H9 (cell line): ENCODE measurements at regions not wholly inside any gene's neighbourhood (a gene's known extent, or its start where the extent isn't known, plus 50 kb on each side); places are given as distances from the start of the nearest gene placed in this dataset.

Experiments
- DNase-seq: peaks from one replicate; pipeline ENCODE4 v3.0.0-alpha.2; 2017
- H2AFZ ChIP-seq: one replicate; pipeline ENCODE4 v1.6.1; 2013; ENCODE audit warnings: mild to moderate bottlenecking, low read length, control low read depth, moderate library complexity
- H2AK5ac ChIP-seq: 2 replicates; pipeline ENCODE4 v1.6.1; 2013; ENCODE audit warnings: low read length, control low read depth, mixed read lengths; ENCODE audit not compliant: insufficient read length
- H2BK120ac ChIP-seq: one replicate; pipeline ENCODE4 v1.6.1; 2013; ENCODE audit warnings: low read depth, mild to moderate bottlenecking, low read length, control low read depth, inconsistent platforms; ENCODE audit not compliant: poor library complexity, severe bottlenecking
- H2BK12ac ChIP-seq: 2 replicates; pipeline ENCODE4 v1.6.1; 2013; ENCODE audit warnings: low read length, control low read depth, mixed read lengths, low read depth; ENCODE audit not compliant: insufficient read length
- H2BK15ac ChIP-seq: 2 replicates; pipeline ENCODE4 v1.6.1; 2013; ENCODE audit warnings: low read depth, low read length, control low read depth
- H2BK20ac ChIP-seq: one replicate; pipeline ENCODE4 v1.6.1; 2013; ENCODE audit warnings: low read depth, mild to moderate bottlenecking, low read length, control low read depth, inconsistent platforms; ENCODE audit not compliant: poor library complexity, severe bottlenecking
- H2BK5ac ChIP-seq: 2 replicates; pipeline ENCODE4 v1.6.1; 2013; ENCODE audit warnings: low read length, control low read depth, mixed read lengths; ENCODE audit not compliant: insufficient read length
- H3K14ac ChIP-seq: 2 replicates; pipeline ENCODE4 v1.6.1; 2013; ENCODE audit warnings: low read length, control low read depth; ENCODE audit not compliant: insufficient read depth
- H3K18ac ChIP-seq: 2 replicates; pipeline ENCODE4 v1.6.1; 2013; ENCODE audit warnings: low read depth, mild to moderate bottlenecking, mixed read lengths, low read length, control low read depth; ENCODE audit not compliant: insufficient read length
- H3K23ac ChIP-seq: 2 replicates; pipeline ENCODE4 v1.6.1; 2013; ENCODE audit warnings: low read length, control low read depth, mixed read lengths, low read depth; ENCODE audit not compliant: insufficient read length
- H3K23me2 ChIP-seq: 2 replicates; pipeline ENCODE4 v1.6.1; 2013; ENCODE audit warnings: low read depth, mild to moderate bottlenecking, mixed read lengths, low read length, control low read depth; ENCODE audit not compliant: insufficient read length, poor library complexity, severe bottlenecking
- H3K27ac ChIP-seq: 2 replicates; pipeline ENCODE4 v1.5.1; 2013; ENCODE audit warnings: low read length, control low read depth, mixed read lengths, low read depth; ENCODE audit not compliant: insufficient read length
- H3K27me3 ChIP-seq: 2 replicates; pipeline ENCODE4 v1.6.1; 2013; ENCODE audit warnings: low read length, control low read depth, inconsistent platforms; ENCODE audit not compliant: insufficient read depth
- H3K4ac ChIP-seq: 2 replicates; pipeline ENCODE4 v1.6.1; 2013; ENCODE audit warnings: low read depth, mild to moderate bottlenecking, control low read depth, inconsistent platforms, low read length, moderate library complexity
- H3K4me1 ChIP-seq: 2 replicates; pipeline ENCODE4 v1.6.1; 2013; ENCODE audit warnings: low read length, control low read depth, inconsistent platforms; ENCODE audit not compliant: insufficient read depth
- H3K4me2 ChIP-seq: 2 replicates; pipeline ENCODE4 v1.6.1; 2013; ENCODE audit warnings: low read length, control low read depth, mixed read lengths; ENCODE audit not compliant: insufficient read length, insufficient read depth
- H3K56ac ChIP-seq: 2 replicates; pipeline ENCODE4 v1.6.1; 2013; ENCODE audit warnings: low read depth, mild to moderate bottlenecking, mixed read lengths, low read length, control low read depth; ENCODE audit not compliant: insufficient read length
- H3K79me1 ChIP-seq: 2 replicates; pipeline ENCODE4 v1.6.1; 2013; ENCODE audit warnings: low read depth, mild to moderate bottlenecking, moderate library complexity, low read length, control low read depth, inconsistent platforms; ENCODE audit not compliant: insufficient read depth, poor library complexity, severe bottlenecking
- H3K79me2 ChIP-seq: 2 replicates; pipeline ENCODE4 v1.6.1; 2013; ENCODE audit warnings: low read length, control low read depth, inconsistent platforms; ENCODE audit not compliant: insufficient read depth
- H3K9ac ChIP-seq: 2 replicates; pipeline ENCODE4 v1.6.1; 2013; ENCODE audit warnings: low read length, control low read depth, mixed read lengths; ENCODE audit not compliant: insufficient read length; ENCODE audit errors: extremely low read depth
- H3K9me3 ChIP-seq: one replicate; pipeline ENCODE4 v1.6.1; 2013; ENCODE audit warnings: low read depth, low read length, inconsistent platforms; ENCODE audit not compliant: control insufficient read depth
- H3T11ph ChIP-seq: one replicate; pipeline ENCODE4 v1.6.1; 2013; ENCODE audit warnings: mild to moderate bottlenecking, low read length, control low read depth, inconsistent platforms
- H4K20me1 ChIP-seq: one replicate; pipeline ENCODE4 v1.6.1; 2013; ENCODE audit not compliant: control insufficient read depth, insufficient read length, insufficient read depth
- H4K5ac ChIP-seq: 2 replicates; pipeline ENCODE4 v1.6.1; 2013; ENCODE audit warnings: low read depth, mild to moderate bottlenecking, mixed read lengths, low read length, control low read depth; ENCODE audit not compliant: insufficient read length
- H4K8ac ChIP-seq: replicated peaks from 2 replicates; pipeline ENCODE4 v1.6.1; 2013; ENCODE audit warnings: low read length, control low read depth, mixed read lengths, low read depth; ENCODE audit not compliant: insufficient read length
- H4K91ac ChIP-seq: 2 replicates; pipeline ENCODE4 v1.6.1; 2013; ENCODE audit warnings: low read depth, mild to moderate bottlenecking, moderate library complexity, mixed read lengths, low read length, control low read depth; ENCODE audit not compliant: insufficient read length
- H3K27ac Mint-ChIP-seq, 3 experiments: 2 replicates in 2 of 3; 3 replicates in 1 of 3; pipeline ENCODE4 v1.8.0; 2020 to 2021; ENCODE audit warnings: mixed read lengths in 3 of 3, mild to moderate bottlenecking in 1 of 3, moderate library complexity in 1 of 3
- H3K27me3 Mint-ChIP-seq: 2 replicates; pipeline ENCODE4 v1.8.0; 2021; ENCODE audit warnings: low read depth, mild to moderate bottlenecking, moderate library complexity, mixed read lengths
- H3K36me3 Mint-ChIP-seq, 3 experiments: 2 replicates in 2 of 3; 3 replicates in 1 of 3; pipeline ENCODE4 v1.8.0; 2020 to 2021; ENCODE audit warnings: low read depth in 3 of 3, mixed read lengths in 3 of 3; ENCODE audit not compliant: insufficient read depth in 1 of 3
- H3K4me1 Mint-ChIP-seq, 2 experiments: 2 replicates each; pipeline ENCODE4 v1.8.0; 2020; ENCODE audit warnings: mixed read lengths in 2 of 2
- H3K4me3 Mint-ChIP-seq, 2 experiments: 2 replicates in 1 of 2; 3 replicates in 1 of 2; pipeline ENCODE4 v1.8.0; 2020 to 2021; ENCODE audit warnings: mild to moderate bottlenecking in 2 of 2, mixed read lengths in 2 of 2, moderate library complexity in 1 of 2
- H3K9me3 Mint-ChIP-seq, 2 experiments: 2 replicates in 1 of 2; 3 replicates in 1 of 2; pipeline ENCODE4 v1.8.0; 2020; ENCODE audit warnings: mild to moderate bottlenecking in 2 of 2, mixed read lengths in 2 of 2, moderate library complexity in 1 of 2
- WGBS: extraction: QIAGEN DNeasy Blood & Tissue Kit; methylation state at CpG from one replicate; pipeline ENCODE4 v1.1.7; 2013; ENCODE audit warnings: missing lambda C conversion rate, low lambda C conversion rate, mixed read lengths; ENCODE audit not compliant: insufficient read length; ENCODE audit errors: extremely low coverage; 5-methylcytosine and 5-hydroxymethylcytosine counted together
- TF ChIP-seq, protein P1 (sequence below): fragments of 200-600 bp; sonication (generic); conservative IDR thresholded peaks from 3 replicates; pipeline ENCODE4 v1.8.0; 2021; ENCODE audit warnings: antibody characterized with exemption, mild to moderate bottlenecking

DNA sequence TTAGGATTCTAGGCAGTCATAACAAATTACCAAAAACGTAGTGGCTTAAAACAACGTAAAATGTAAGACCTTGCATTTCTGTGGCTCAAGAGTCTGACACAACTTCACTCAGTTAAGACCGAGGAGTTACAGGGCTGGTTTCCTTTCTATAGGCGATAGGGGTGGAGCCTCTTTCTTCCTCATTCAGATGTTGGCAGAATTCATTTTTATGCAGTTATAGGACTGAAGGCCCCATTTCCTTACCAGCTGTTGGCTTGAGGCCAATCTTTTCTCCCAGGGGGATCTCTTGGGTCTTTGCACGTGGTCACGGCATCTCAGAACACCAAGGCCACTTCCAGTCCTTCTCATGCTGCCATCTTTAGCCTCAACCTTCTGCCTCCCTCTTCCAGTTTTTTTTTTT is 145.2 kb downstream of the KCNJ2 start:
- Histone ChIP-seq H3K27ac (no peak overlapping the region), H2AFZ (no peak overlapping the region), H3K4me1 (no peaks in the 10 kb centered on the region; the same call in 1 of the 2 replicates), H3K9ac (no peak overlapping the region), H2BK5ac (no peak overlapping the region), H3K9me3 (no peaks in the 10 kb centered on the region), H3K56ac (no peak overlapping the region), H2AK5ac (no peak overlapping the region), H4K20me1 (no peaks in the 10 kb centered on the region), H3K23ac (no peak overlapping the region), H3K14ac (no peak overlapping the region), H3K23me2 (no peaks in the 10 kb centered on the region), H3T11ph (no peak overlapping the region), H2BK120ac (no peak overlapping the region), H3K27me3 (no peaks in the 10 kb centered on the region), H4K8ac (no peak overlapping the region), H2BK15ac (no peak overlapping the region), H3K79me1 (no peaks in the 10 kb centered on the region), H4K91ac (no peak overlapping the region), H3K18ac (no peak overlapping the region), H2BK20ac (no peak overlapping the region), H3K4ac (no peak overlapping the region), H3K4me2 (no peak overlapping the region), H3K79me2 (no peaks in the 10 kb centered on the region), H4K5ac (no peak overlapping the region), H2BK12ac (no peak overlapping the region)
- Mint-ChIP-seq H3K4me3 (no peak overlapping the region), H3K4me1 (peaks cover 6 to 9% of the 10 kb centered on the region in 2 experiments), H3K27me3 (no peaks in the 10 kb centered on the region), H3K9me3 (no peaks in the 10 kb centered on the region; a peak in 1 of 5 replicates), H3K36me3 (no peaks in the 10 kb centered on the region), H3K27ac (no peak overlapping the region)
- TF ChIP-seq, protein P1, sequence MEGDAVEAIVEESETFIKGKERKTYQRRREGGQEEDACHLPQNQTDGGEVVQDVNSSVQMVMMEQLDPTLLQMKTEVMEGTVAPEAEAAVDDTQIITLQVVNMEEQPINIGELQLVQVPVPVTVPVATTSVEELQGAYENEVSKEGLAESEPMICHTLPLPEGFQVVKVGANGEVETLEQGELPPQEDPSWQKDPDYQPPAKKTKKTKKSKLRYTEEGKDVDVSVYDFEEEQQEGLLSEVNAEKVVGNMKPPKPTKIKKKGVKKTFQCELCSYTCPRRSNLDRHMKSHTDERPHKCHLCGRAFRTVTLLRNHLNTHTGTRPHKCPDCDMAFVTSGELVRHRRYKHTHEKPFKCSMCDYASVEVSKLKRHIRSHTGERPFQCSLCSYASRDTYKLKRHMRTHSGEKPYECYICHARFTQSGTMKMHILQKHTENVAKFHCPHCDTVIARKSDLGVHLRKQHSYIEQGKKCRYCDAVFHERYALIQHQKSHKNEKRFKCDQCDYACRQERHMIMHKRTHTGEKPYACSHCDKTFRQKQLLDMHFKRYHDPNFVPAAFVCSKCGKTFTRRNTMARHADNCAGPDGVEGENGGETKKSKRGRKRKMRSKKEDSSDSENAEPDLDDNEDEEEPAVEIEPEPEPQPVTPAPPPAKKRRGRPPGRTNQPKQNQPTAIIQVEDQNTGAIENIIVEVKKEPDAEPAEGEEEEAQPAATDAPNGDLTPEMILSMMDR: no peak
- WGBS: no CpG with 5 or more reads among the region's 6 CpGs
- no peak for DNase-seq
